Keratinocyte (primary cell): ENCODE measurements at regions not wholly inside any gene's neighbourhood (a gene's known extent, or its start where the extent isn't known, plus 50 kb on each side); places are given as distances from the start of the nearest gene placed in this dataset.

ENCODE experiments used
- EZH2 ChIP-seq: IDR thresholded peaks from one replicate; pipeline ENCODE4 v1.6.1; 2012; ENCODE audit warnings: inconsistent platforms, mild to moderate bottlenecking, low read length, moderate library complexity
- TF ChIP-seq, protein P1 (sequence below), 3 experiments: IDR thresholded peaks in 1 of 3; conservative IDR thresholded peaks in 1 of 3; optimal IDR thresholded peaks in 1 of 3; 2 replicates in 2 of 3; 3 replicates in 1 of 3; pipeline versions ENCODE3 to v1.5.1; 2011; ENCODE audit warnings: low read length in 3 of 3, mild to moderate bottlenecking in 3 of 3, moderate library complexity in 2 of 3, control low read depth in 1 of 3, inconsistent platforms in 1 of 3; ENCODE audit not compliant: insufficient read depth in 2 of 3; ENCODE audit errors: extremely low read depth in 1 of 3

- TF ChIP-seq, protein P1, sequence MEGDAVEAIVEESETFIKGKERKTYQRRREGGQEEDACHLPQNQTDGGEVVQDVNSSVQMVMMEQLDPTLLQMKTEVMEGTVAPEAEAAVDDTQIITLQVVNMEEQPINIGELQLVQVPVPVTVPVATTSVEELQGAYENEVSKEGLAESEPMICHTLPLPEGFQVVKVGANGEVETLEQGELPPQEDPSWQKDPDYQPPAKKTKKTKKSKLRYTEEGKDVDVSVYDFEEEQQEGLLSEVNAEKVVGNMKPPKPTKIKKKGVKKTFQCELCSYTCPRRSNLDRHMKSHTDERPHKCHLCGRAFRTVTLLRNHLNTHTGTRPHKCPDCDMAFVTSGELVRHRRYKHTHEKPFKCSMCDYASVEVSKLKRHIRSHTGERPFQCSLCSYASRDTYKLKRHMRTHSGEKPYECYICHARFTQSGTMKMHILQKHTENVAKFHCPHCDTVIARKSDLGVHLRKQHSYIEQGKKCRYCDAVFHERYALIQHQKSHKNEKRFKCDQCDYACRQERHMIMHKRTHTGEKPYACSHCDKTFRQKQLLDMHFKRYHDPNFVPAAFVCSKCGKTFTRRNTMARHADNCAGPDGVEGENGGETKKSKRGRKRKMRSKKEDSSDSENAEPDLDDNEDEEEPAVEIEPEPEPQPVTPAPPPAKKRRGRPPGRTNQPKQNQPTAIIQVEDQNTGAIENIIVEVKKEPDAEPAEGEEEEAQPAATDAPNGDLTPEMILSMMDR (optimal IDR thresholded peaks at IDR 0.05 in 1 of 3, IDR thresholded peaks at IDR 0.05 in 1 of 3, conservative IDR thresholded peaks at IDR 0.05 in 1 of 3; ENCODE audit: extremely low read depth in 1 of 3, insufficient read depth in 2 of 3, low read length in 3 of 3), result no peak
- no peak for TF ChIP-seq EZH2
Measured at GRCh38 chr7:124662372-124662771, 103.2 kb downstream of the GPR37 start.
